NCI-H2081 treated with DMSO at 0.1 percent for 48 hours (cell line): ENCODE measurements at regions not wholly inside any gene's neighbourhood (a gene's known extent, or its start where the extent isn't known, plus 50 kb on each side); places are given as distances from the start of the nearest gene placed in this dataset.
A peak's percentile ranks its signal among the peaks of the same experiment; 100 is the strongest.
"Not testable (repeated sequence)": the region's sequence is repeated elsewhere in the genome, so short reads cannot be mapped to it uniquely, and the experiment has no call there.

Source experiments
- DNase-seq: peaks from one replicate; lab custom pipeline; 2025; lab: John Stamatoyannopoulos, UW

- no peak for DNase-seq
These were observed 58.1 kb downstream of the NPAP1 start for GRCh38 chr15:24733659-24734058.

- DNase-seq: no peak
These were observed 58.8 kb downstream of the NPAP1 start for GRCh38 chr15:24734396-24734795.

- no peak for DNase-seq
These were observed 69.7 kb downstream of the NPAP1 start for GRCh38 chr15:24745290-24745689.

- DNase-seq: no peak
These were observed 70.5 kb downstream of the NPAP1 start for GRCh38 chr15:24746094-24746493.

- DNase-seq: no peak
These were observed 71.8 kb downstream of the NPAP1 start for GRCh38 chr15:24747376-24747775.

GRCh38 chr15:24748812-24749439 is 73.4 kb downstream of the NPAP1 start:
- DNase-seq: no peak

- DNase-seq: no peak
These were observed 76.8 kb downstream of the NPAP1 start for GRCh38 chr15:24752354-24752753.

GRCh38 chr15:24756101-24756500 is 80.5 kb downstream of the NPAP1 start:
- DNase-seq: no peak

- DNase-seq: no peak
These were observed 84.5 kb downstream of the NPAP1 start for GRCh38 chr15:24760066-24760465.

GRCh38 chr15:24761704-24762302 is 86.2 kb downstream of the NPAP1 start:
- DNase-seq: no peak

- DNase-seq: no peak
These were observed 88.3 kb downstream of the NPAP1 start for GRCh38 chr15:24763891-24764290.

- DNase-seq: no peak
These were observed 89.0 kb downstream of the NPAP1 start for GRCh38 chr15:24764375-24765171.

GRCh38 chr15:24766511-24767133 is 91.0 kb downstream of the NPAP1 start:
- no peak for DNase-seq

- no peak for DNase-seq
These were observed 96.7 kb downstream of the NPAP1 start for GRCh38 chr15:24772266-24772665.

GRCh38 chr15:24772686-24773373 is 97.3 kb downstream of the NPAP1 start:
- DNase-seq: peak; percentile 59

GRCh38 chr15:24777307-24777706 is 101.7 kb downstream of the NPAP1 start:
- no peak for DNase-seq

- no peak for DNase-seq
These were observed 108.9 kb downstream of the NPAP1 start for GRCh38 chr15:24784506-24784905.

GRCh38 chr15:24786347-24786746 is 110.8 kb downstream of the NPAP1 start:
- DNase-seq: no peak

- not testable (repeated sequence) for DNase-seq
These were observed 127.0 kb downstream of the NPAP1 start for GRCh38 chr15:24802624-24803023.

- no peak for DNase-seq
These were observed 135.1 kb upstream of the SNRPN start for GRCh38 chr15:24819680-24820079.

- no peak for DNase-seq
These were observed 131.3 kb upstream of the SNRPN start for GRCh38 chr15:24823473-24823872.

- no peak for DNase-seq
These were observed 122.5 kb upstream of the SNRPN start for GRCh38 chr15:24832282-24832681.
